HCT116 (cell line): ENCODE measurements at regions not wholly inside any gene's neighbourhood (a gene's known extent, or its start where the extent isn't known, plus 50 kb on each side); places are given as distances from the start of the nearest gene placed in this dataset.

ENCODE experiments used
- CTCF ChIP-seq, 3 experiments: fragments of 200-600 bp in 1 of 3; sonication (generic) in 1 of 3; IDR thresholded peaks in 2 of 3; conservative IDR thresholded peaks in 1 of 3; 2 replicates each; pipeline ENCODE4 v1.5.1; 2012 to 2017; ENCODE audit warnings: low read depth in 2 of 3, low read length in 2 of 3, antibody characterized with exemption in 1 of 3, borderline replicate concordance in 1 of 3, control low read depth in 1 of 3, mild to moderate bottlenecking in 1 of 3, mixed read lengths in 1 of 3, mixed run types in 1 of 3, moderate library complexity in 1 of 3; ENCODE audit not compliant: insufficient read depth in 1 of 3
- EZH2 ChIP-seq: fragments of 200-600 bp; sonication (generic); IDR thresholded peaks from 2 replicates; pipeline ENCODE4 v1.6.1; 2017; ENCODE audit warnings: antibody characterized with exemption, mixed run types
- EZH2phosphoT487 ChIP-seq: fragments of 200-600 bp; IDR thresholded peaks from 2 replicates; pipeline ENCODE4 v1.6.1; 2018; ENCODE audit warnings: antibody characterized with exemption, borderline replicate concordance
- JUND ChIP-seq: IDR thresholded peaks from 2 replicates; pipeline ENCODE4 v1.6.1; 2012
- POLR2A ChIP-seq: IDR thresholded peaks from 2 replicates; pipeline ENCODE4 v1.7.0; 2011; ENCODE audit warnings: borderline replicate concordance; ENCODE audit not compliant: insufficient read depth, insufficient read length; ENCODE audit errors: extremely low read depth
- POLR2AphosphoS5 ChIP-seq: IDR thresholded peaks from 2 replicates; pipeline ENCODE4 v1.6.1; 2011; ENCODE audit warnings: mild to moderate bottlenecking, low read depth, low read length, moderate library complexity
- RAD21 ChIP-seq: IDR thresholded peaks from 2 replicates; pipeline ENCODE4 v1.6.1; 2012; ENCODE audit warnings: low read depth, mild to moderate bottlenecking
- SRF ChIP-seq: IDR thresholded peaks from 2 replicates; pipeline ENCODE4 v1.6.1; 2012; ENCODE audit warnings: low read depth
- YY1 ChIP-seq: IDR thresholded peaks from 2 replicates; pipeline ENCODE4 v1.6.1; 2011; ENCODE audit warnings: low read length, low read depth, moderate library complexity, mild to moderate bottlenecking; ENCODE audit not compliant: insufficient replicate concordance; ENCODE audit errors: extremely low read depth
- ZFX ChIP-seq: fragments of 450-650 bp; IDR thresholded peaks from 2 replicates; pipeline ENCODE4 v1.6.1; 2017
- ZNF274 ChIP-seq: fragments of 200-500 bp; sonication (Bioruptor generic); IDR thresholded peaks from 2 replicates; pipeline ENCODE4 v1.6.1; 2014; ENCODE audit warnings: mild to moderate bottlenecking, low read depth, low read length, inconsistent platforms
- TF ChIP-seq, protein P1 (sequence below): IDR thresholded peaks from 2 replicates; pipeline ENCODE4 v1.6.1; 2012

DNA sequence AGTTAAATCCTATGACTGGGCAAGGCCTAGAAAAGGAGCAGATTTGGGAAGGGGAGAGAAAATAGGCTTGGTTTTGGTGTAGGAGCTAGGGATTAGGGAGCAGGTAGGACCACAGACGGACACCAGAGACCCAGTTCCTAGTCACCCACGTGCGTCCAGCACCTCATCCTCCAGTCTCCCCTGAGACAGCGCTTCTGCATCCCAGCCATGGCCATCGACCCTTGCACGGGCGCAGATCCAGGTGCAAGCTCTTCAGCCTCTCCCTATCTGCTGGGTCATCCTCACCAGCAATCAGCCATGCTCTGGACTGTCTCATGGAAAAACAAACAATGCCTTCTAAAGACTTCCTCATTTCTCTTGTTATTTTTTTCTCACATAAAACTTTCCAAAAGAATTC lies 246.8 kb upstream of the RAB6C start:
- TF ChIP-seq POLR2AphosphoS5 (no peak), CTCF (IDR thresholded peaks at IDR 0.05 in 2 of 3, conservative IDR thresholded peaks at IDR 0.05 in 1 of 3; ENCODE audit: borderline replicate concordance in 1 of 3, insufficient read depth in 1 of 3, low read depth in 2 of 3, low read length in 2 of 3) (no peak), EZH2phosphoT487 (no peak), JUND (no peak), POLR2A (no peak), ZNF274 (no peak), EZH2 (no peak), RAD21 (no peak), YY1 (no peak), ZFX (no peak), SRF (no peak)
- TF ChIP-seq, protein P1, sequence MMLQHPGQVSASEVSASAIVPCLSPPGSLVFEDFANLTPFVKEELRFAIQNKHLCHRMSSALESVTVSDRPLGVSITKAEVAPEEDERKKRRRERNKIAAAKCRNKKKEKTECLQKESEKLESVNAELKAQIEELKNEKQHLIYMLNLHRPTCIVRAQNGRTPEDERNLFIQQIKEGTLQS, result no peak
